ENCODE measurements at regions not wholly inside any gene's neighbourhood (a gene's known extent, or its start where the extent isn't known, plus 50 kb on each side); places are given as distances from the start of the nearest gene placed in this dataset.

DNA sequence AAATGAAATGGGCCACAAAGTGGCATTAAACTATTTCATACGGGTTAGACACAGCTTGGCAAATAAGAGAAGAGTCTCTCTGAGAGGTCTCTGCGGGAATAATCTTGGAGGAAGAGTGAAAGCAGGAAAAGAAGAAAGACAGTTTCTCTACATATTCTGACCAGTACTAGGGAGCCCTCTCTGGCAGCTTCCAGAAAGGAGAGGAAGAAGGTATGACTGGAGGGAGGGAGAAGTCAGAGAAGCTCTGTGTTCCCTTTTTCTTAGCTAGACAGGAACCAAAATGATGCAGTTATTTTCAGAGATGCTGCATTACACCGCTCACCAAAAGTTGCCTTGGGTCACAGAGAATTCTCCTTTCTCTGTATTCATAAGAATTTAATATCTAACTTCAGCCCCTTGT, 382.1 kb downstream of the KCNA4 start:
- TF ChIP-seq, protein P1, sequence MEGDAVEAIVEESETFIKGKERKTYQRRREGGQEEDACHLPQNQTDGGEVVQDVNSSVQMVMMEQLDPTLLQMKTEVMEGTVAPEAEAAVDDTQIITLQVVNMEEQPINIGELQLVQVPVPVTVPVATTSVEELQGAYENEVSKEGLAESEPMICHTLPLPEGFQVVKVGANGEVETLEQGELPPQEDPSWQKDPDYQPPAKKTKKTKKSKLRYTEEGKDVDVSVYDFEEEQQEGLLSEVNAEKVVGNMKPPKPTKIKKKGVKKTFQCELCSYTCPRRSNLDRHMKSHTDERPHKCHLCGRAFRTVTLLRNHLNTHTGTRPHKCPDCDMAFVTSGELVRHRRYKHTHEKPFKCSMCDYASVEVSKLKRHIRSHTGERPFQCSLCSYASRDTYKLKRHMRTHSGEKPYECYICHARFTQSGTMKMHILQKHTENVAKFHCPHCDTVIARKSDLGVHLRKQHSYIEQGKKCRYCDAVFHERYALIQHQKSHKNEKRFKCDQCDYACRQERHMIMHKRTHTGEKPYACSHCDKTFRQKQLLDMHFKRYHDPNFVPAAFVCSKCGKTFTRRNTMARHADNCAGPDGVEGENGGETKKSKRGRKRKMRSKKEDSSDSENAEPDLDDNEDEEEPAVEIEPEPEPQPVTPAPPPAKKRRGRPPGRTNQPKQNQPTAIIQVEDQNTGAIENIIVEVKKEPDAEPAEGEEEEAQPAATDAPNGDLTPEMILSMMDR (IDR thresholded peaks at IDR 0.05 in 4 of 5, conservative IDR thresholded peaks at IDR 0.05 in 1 of 5): no peak
- TF ChIP-seq POLR2A (IDR thresholded peaks at IDR 0.05): no peak
- in situ Hi-C loops (cut with MboI; ENCODE audit: low sequenced_read_pairs in 4 of 4) (no loop called here), intact Hi-C loops (cut with DNase I; ENCODE audit: low total_unique reads) (no loop called here)
- no peak for DNase-seq
- H3K9me3 ChIP-seq: no peaks in the 10 kb centered on the region
- ATAC-seq: no peak
- H3K27me3 ChIP-seq: no peaks in the 10 kb centered on the region
- H3K4me3 ChIP-seq: no peak overlapping the region
- no peak overlapping the region for H3K27ac ChIP-seq
- no peaks in the 10 kb centered on the region for H3K4me1 ChIP-seq
- H3K36me3 ChIP-seq: no peaks in the 10 kb centered on the region

DNA sequence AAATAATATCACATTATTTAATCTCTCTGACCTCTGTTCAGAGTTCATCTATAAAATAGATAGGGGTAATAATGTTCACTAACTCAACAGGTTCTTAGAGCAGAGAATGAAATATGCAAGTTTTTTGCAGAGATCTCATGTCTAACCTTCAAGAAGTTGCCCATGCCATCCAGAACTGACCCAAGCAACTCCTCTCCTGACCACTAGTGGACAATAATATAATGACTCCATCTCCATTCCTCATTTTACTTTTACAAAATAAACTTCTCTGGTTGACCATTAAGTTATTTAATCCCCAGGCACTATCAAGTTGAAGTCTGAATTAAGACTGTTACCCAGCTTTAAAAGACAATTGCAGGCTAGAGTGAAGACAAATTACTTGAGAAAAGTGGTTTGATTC, 382.6 kb downstream of the KCNA4 start:
- in situ Hi-C loops (cut with MboI; ENCODE audit: low sequenced_read_pairs in 4 of 4): no loop called here
- DNase-seq: no peak
- Histone ChIP-seq H3K36me3 (no peaks in the 10 kb centered on the region), H3K4me3 (no peak overlapping the region), H3K9me3 (no peaks in the 10 kb centered on the region), H3K4me1 (no peaks in the 10 kb centered on the region), H3K27ac (no peak overlapping the region), H3K27me3 (no peaks in the 10 kb centered on the region)
- intact Hi-C loops (cut with DNase I; ENCODE audit: low total_unique reads): no loop called here
- ATAC-seq: no peak
- TF ChIP-seq, protein P1 (IDR thresholded peaks at IDR 0.05 in 4 of 5, conservative IDR thresholded peaks at IDR 0.05 in 1 of 5): no peak
- no peak for TF ChIP-seq POLR2A (IDR thresholded peaks at IDR 0.05)

DNA sequence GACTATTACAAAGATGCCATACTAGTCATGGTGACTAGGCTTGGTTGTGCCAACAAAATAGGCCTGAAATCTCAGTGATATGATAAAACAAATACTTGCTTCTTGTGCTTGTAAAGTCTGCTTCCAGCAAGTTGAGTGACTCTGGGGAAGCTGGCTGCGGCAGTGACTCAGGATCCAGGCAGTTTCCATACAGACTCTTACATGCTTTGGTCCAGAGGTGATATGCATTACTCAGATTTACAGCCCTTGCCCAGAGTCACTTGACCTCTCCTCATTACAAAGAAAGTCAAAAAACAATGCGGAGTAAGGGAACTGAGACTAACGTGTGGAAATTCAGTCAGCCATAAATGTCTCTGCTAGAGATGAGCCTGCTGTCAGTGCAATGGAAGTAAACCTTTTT, 387.5 kb downstream of the KCNA4 start:
- Histone ChIP-seq H3K4me3 (no peak overlapping the region), H3K4me1 (no peaks in the 10 kb centered on the region), H3K27me3 (no peaks in the 10 kb centered on the region), H3K27ac (no peak overlapping the region), H3K36me3 (no peaks in the 10 kb centered on the region), H3K9me3 (no peaks in the 10 kb centered on the region)
- in situ Hi-C loops (cut with MboI; ENCODE audit: low sequenced_read_pairs in 4 of 4): no loop called here
- intact Hi-C loops (cut with DNase I; ENCODE audit: low total_unique reads): no loop called here
- TF ChIP-seq, protein P1 (IDR thresholded peaks at IDR 0.05 in 4 of 5, conservative IDR thresholded peaks at IDR 0.05 in 1 of 5): no peak
- TF ChIP-seq POLR2A (IDR thresholded peaks at IDR 0.05): no peak
- ATAC-seq (no peak), DNase-seq (no peak)

DNA sequence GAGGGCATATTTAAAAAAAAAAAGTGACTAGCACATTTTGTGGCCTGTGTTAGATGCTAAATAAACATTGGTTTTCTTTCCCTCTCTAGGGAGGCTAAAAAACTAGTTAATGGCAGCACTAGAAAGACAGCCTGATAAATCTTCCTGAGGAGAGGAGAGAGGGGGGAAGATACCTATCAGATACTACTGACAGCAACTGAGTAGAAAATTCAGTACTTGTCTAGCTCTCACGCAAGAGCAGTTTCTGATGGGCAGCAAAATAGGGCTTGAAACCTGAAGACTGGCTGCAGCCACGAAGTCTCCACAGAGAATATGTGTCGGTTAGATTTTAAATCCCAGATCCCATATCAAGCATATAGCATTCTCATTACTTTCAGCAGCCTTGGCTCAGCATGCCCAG, 388.2 kb downstream of the KCNA4 start:
- in situ Hi-C loops (cut with MboI; ENCODE audit: low sequenced_read_pairs in 4 of 4): no loop called here
- H3K36me3 ChIP-seq: no peaks in the 10 kb centered on the region
- H3K27ac ChIP-seq: no peak overlapping the region
- no peaks in the 10 kb centered on the region for H3K9me3 ChIP-seq
- no peak overlapping the region for H3K4me3 ChIP-seq
- DNase-seq (no peak), ATAC-seq (no peak)
- no peaks in the 10 kb centered on the region for H3K4me1 ChIP-seq
- TF ChIP-seq, protein P1 (IDR thresholded peaks at IDR 0.05 in 4 of 5, conservative IDR thresholded peaks at IDR 0.05 in 1 of 5): no peak
- TF ChIP-seq POLR2A (IDR thresholded peaks at IDR 0.05): no peak
- intact Hi-C loops (cut with DNase I; ENCODE audit: low total_unique reads): no loop called here
- no peaks in the 10 kb centered on the region for H3K27me3 ChIP-seq

DNA sequence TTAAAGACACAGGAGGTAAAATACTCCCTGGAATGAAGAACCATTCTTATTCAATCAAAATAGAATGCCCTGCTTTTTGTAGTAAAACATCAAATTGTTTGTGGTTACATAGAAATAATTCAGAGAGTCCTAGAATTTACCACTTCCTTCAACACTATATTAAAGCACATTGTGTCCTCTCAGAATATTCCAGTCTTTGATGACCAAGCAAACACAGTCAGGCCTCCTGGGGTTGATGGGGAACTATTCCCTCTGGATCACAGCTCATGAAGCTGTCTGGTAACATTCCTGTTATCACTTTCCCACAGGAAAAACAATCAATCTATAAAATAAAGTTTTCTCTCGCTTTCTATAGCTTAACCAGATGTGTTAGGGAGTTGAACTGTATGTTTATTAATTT, 389.3 kb downstream of the KCNA4 start:
- intact Hi-C loops (cut with DNase I; ENCODE audit: low total_unique reads): no loop called here

More for the DNA sequence above, 389.3 kb downstream of the KCNA4 start:
- Histone ChIP-seq H3K27me3 (no peaks in the 10 kb centered on the region), H3K36me3 (no peaks in the 10 kb centered on the region), H3K4me1 (no peaks in the 10 kb centered on the region), H3K27ac (no peak overlapping the region), H3K9me3 (no peaks in the 10 kb centered on the region), H3K4me3 (no peak overlapping the region)
- TF ChIP-seq, protein P1 (IDR thresholded peaks at IDR 0.05 in 4 of 5, conservative IDR thresholded peaks at IDR 0.05 in 1 of 5): no peak
- TF ChIP-seq POLR2A (IDR thresholded peaks at IDR 0.05): no peak
- in situ Hi-C loops (cut with MboI; ENCODE audit: low sequenced_read_pairs in 4 of 4): no loop called here
- ATAC-seq (no peak), DNase-seq (no peak)
